Medulla oblongata (tissue), 1 donor: ENCODE measurements at regions not wholly inside any gene's neighbourhood (a gene's known extent, or its start where the extent isn't known, plus 50 kb on each side); places are given as distances from the start of the nearest gene placed in this dataset.
A peak's percentile ranks its signal among the peaks of the same experiment; 100 is the strongest.

Experiments
- DNase-seq: peaks from one replicate; pipeline ENCODE4 v3.0.0-alpha.2; 2015; ENCODE audit errors: extremely low spot score

DNA sequence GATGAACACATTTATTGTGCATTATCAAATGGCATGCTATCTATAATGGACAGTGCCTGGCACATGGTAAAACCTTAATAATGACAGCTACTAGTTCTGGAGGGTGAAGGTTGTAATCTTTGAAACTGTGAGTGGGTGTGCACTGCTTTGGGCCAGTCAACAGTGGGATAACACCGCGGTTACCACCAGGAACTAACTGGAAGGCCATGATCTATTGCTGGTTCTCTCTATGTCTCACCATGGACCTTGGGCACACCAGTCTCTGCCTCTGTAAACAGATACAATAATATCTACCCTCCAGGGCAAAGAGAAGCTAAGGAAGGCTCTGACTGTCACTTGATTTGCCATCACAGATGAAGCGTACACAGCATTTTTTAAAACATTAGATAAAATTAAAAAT lies 198.6 kb upstream of the ESRRG start:
- DNase-seq = no peak

DNA sequence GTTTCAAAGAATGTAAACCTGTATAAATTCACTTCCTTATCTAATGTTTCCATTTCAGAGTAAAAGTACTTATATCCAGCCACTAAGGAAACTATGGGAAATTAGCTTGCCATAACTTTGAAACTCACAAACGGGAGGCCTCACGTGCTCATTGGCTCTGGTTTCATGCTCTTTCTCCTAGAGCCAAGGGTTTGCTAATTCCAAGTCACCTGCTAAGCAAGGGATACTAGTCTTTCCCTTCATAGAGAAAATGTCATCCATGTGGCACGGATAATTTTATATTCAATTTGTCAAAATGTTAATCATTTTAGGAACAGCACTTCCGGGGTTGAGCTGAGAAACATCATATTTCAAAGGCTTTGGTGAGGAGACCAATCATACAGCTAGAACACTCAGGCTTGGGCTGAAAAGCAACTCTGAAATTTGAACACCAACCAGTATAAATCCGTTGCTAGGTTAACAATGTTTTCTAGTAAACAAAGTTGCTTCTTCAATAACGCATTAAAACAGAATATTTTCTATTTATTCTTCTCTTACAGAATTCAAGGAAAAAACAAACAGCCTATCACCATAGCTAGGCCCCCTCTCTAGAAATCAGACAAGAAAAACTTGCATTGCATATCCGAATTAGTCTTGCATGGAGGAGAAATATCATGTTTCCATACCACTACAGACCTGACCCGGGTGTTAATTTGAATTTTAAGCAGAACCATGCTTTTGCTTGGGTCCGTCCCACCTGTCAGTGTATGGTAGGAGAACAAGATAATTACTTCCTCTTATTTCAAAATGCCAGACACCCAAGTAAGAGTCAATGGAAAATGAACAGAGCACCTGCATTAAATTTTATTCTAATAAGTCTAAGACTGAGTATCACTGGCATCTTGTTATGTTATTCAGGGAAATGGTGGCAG lies 196.1 kb upstream of the ESRRG start:
- DNase-seq = no peak

DNA sequence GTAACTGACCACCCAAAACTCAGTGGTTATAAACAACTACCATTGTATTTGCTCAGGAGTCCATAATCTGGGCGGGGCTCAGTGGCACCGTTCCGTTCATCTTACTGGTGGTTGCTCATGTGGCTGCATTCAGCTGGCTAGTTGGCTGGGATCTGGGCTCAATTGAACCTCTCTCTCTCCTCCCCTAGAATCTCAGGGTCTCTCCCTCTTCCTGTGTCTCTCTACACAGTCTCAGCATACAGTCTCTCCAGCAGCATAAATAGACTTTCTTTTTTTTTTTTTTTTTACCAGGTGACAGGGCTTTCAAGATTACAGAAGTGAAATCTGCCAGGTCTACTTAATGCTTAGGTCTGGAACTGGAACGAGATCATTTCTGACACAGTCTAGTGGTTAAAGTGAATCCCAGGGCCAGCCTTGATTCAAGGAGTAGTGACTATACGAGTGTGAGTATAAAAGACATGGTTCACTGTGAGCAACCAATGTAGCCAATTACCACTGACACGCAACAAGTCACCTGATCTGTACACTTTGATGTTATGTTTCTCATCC lies 193.7 kb upstream of the ESRRG start:
- DNase-seq = no peak

DNA sequence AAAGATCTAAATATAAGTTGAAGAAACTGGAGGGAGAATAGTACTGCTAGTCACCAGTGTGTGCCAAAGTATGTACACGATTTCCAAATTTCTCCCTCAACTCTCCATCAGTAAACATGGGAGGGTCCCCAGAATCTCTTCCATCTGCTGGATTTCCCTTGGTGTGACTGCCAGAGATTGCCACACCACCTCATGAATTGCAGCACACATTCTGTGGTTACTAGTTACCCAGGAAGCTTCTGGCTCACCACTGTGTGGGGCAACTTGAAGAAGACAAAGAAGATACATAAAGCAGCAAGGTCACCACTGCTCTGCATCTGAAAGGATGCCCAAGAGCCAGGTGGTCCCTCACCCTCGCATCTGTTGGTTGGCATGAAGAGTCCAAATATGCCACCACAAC lies 191.7 kb upstream of the ESRRG start:
- DNase-seq = no peak

DNA sequence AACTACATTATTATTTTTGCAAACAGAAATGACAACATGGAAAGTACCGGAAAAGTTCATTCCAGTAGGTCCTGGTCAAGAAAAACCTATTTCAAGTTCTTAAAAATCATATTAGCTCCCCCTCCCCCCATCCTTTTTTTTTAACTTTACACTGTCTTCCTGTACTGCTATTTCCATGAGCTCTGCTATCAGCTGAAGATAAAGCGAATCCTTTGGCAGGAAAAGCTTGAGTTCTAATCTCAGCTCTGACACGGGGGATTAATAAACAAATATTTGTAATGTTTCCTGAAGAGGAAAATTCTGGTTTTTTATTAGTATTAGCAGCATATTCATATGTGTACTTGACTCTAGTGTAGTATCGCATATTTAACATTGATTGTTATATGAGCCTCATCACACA lies 190.7 kb upstream of the ESRRG start:
- DNase-seq = no peak

DNA sequence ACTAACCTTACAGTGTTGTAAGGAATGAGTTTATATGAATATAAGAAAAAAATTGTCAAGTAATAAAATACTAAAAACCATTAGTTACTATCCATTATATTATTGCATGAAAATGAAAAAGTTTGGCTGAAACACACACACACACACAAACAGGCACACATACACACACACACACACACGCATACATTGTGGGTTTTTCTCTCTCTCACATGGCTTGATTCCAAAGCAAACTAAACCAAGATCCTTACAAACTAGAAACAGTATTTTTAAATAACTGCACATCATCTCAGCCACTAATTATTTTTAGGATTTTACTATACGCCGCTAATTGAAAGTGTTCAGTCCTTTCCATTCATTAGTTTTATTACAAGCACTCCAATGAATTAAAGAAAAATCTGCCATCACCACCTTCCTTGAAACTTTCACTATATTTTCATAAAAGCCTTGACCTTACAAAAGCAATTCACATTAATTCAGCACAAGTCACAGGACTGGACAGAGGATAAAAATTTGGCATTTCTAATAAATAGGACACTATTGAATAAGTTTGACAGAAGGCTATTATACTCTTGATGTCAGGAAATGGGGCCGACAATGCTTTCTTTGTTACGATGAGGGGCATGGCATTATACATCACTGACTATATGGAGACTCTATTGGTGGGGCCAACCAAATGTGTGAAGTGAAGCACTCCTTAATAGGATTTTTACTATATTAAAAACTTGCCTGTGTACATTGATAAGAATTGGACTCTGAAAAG lies 187.0 kb upstream of the ESRRG start:
- peak; percentile 82 for DNase-seq

DNA sequence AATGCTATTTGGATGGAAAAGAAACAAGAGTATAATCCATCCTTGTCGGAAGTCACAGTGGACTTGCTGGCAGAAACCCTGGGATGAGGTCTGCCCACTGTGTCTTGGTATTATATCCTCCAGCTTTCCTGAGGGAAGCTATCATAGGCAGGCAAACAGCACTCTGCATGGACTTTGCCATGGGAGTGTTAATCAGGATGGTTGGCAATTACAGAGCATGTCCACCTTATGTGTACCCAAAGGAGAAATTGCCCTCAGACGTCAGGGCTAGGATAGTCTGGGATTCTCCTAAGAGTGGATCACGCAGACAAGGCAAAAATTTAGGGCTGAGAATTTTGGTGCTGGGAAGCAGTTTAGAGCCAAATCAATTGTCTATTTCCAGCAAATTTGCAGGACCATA lies 184.9 kb upstream of the ESRRG start:
- DNase-seq = no peak

DNA sequence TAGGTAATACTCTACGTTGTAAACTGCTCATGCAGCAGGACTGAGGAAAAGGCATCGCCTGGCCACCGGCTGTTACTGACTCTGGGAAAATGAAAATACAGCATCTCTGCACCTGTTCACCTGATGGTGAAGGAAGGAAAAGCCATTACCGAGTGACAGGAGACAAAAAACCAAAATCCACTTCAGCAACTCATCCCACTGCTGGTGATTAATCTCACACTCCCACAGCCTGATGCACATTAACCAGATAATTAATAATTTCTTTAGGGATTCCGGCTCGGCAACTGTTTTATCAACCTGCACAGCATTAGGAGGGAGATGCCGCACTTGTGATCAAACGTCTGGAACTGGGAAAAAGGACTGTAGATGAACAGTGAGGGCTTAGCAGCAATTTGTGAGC lies 183.9 kb upstream of the ESRRG start:
- DNase-seq = no peak

DNA sequence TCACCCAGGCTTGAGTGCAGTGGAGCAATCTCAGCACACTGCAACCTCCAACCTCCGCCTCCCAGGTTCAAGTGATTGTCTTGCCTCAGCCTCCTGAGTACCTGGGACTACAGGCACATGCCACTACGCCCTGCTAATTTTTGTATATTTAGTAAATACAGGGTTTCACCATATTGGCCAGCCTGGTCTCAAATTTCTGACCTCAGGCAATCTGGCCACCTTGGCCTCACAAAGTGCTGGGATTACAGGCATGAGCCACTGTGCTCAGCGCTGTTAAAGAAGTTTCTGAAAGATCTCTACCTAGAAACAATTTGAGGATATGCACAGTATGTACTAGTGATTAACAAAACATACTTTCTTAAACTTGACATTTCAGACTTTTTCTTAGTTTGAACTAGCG lies 182.6 kb upstream of the ESRRG start:
- DNase-seq = no peak

DNA sequence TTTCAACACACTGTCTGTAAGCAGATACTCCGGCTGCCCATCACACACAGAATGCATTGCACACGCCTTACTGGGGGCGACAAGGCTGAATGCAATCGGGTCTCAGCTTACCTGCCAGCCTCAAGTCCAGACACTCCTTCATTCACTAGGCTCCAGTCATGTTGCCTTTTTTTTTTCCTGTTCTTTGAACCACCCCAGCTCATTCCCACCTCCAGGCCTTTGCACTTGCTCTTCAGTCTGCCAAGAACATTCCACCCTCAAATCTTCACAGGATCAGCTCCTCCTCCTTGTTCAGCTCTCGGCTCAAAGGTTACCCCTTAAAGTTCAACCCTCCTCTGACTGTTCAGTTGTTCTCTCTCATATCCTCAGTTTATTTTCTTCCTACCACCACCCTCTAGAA lies 181.9 kb upstream of the ESRRG start:
- no peak for DNase-seq

DNA sequence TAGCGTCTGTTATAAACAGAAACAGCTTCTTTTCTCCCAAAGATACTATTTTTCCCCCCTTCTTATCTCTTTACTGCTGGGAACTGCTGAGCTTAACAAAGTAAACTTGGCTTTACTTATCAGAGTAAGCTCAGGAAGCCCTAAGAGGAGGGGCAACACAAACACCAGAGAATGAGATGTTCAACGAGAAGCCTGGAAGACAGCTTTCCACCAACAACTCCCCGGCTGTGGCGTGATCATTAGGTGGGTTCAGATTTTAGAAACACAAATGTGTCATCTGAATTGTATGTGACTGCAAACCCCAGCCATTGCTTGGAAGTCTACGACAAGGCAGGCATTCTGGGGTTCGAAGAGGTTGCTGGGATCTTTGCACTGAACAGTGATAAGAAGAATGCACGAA lies 181.2 kb upstream of the ESRRG start:
- DNase-seq = no peak

DNA sequence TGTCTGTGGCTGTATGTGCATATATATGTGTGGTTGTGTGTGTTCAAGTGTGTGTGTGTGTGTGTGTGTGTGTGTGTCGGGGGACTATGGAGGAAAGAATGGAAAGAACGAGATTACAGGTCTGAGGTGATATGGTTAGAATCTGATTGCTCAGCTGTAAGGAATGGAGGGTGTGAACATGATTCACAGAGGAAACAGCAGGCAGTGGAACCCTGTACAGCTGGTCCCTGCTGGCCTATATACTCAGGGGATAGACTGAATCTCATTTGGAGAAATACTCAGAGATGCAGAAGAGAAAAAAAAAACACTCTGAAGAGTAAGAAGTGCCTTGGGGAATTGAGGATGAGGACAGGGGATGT lies 180.1 kb upstream of the ESRRG start:
- DNase-seq = no peak

DNA sequence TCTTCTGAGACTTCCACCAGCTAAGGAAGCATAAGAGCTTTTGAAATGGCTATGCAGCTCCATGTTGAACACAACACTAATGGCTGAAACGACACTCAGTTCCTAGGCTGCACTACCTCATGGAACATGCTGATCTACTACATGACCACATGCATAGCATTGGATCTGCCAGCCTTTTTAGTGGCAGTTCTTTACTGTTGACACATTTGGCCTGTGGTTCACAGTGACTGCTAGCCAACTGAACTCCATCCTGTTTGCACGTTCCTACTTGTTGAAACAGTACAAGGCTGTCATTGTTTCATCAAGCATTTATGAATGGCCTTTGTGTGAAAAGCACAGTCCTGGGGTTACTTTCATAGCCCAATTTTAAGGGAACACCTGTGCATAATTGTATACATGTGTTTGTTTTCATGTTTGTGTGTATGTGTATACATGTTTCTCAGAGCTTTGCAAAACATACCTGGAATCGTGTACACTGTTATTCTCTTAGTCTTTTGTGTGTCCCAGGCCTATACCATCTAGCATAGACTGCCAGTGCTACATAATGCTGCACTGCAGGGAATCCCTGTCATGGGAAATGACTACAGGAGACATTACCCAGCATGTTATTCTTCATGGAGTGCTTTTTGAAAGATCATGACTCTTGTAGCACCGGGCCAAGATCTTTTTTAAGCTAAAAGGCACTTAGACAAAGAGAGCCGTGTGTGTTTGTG lies 179.6 kb upstream of the ESRRG start:
- peak; percentile 55 for DNase-seq

DNA sequence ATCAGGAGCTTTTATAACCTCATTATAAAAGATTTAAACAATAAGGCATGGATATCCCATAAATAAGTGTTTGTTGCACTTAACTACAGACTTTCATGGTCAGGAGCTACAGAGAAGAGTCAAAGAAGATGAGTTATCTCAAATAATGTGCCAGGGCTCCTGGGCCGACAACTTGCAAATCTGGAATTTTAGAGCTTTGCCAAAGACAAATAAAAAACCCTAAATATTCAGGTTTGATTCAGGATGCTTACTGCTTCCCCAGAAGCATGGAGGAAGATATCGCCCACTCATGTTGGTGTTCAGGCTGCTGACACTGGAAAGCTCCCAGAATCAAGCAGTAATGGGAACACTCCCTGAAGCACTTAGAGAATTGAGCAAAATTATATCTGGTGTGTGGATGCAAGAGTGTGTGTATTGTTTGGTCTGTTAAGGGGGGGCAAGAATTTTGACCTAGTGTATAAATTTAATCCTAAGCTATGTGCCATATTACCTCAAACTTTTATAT lies 176.9 kb upstream of the ESRRG start:
- DNase-seq = no peak

DNA sequence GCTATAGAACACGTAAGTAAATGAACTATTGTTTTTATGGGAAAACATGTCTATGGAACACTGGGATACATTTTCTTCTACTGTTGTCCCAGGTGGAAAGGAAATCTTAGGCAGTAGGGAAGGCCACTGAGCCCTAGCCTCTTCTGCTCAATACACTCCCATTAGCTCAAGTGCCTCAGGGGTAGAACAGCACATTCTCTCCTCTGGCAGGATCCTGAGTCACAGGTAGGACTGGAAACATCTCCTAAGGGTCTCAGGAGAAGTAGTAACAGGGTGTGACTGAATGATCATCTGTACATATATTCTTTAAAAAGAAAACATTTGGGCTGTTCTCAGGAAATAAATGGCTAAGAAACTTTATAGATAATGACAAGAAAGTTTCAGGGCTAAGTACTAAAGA lies 175.6 kb upstream of the ESRRG start:
- no peak for DNase-seq

DNA sequence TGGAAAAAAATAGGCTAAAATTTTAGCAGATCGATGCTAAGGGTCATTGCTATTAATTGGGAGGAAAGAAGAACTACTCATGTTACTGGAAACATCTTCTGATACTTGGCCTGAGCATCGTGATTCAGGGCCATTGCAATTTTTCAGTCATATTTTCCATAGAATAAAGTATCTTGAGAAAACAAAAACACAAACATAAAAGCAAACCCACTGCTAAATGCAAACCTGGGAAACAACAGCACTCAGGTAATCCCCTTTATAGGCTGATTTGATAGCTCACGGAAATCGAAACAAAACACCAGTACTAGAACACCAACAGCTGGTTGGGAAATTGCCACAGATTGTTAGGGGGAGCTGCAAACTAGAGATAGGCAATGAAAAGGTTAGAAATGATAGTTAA lies 172.9 kb upstream of the ESRRG start:
- no peak for DNase-seq

DNA sequence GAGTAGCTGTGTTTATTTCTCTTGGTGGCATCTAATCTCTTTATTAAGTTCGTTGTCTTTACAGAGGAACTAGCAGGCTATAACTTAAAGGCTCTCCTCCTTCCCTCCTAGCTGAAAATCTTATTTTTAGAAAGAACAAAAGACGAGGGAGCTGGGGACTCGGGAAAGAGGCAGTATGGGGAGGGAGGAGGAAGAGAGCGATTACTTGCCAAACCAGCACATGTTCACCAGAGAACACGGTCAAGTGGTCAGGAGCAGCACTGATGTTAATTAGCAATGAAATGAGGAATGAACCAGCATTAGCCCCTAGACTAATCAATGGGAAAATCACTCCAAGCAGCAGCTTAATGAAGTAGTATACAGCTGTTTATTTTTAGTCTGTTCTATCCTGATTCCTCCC lies 171.3 kb upstream of the ESRRG start:
- no peak for DNase-seq

DNA sequence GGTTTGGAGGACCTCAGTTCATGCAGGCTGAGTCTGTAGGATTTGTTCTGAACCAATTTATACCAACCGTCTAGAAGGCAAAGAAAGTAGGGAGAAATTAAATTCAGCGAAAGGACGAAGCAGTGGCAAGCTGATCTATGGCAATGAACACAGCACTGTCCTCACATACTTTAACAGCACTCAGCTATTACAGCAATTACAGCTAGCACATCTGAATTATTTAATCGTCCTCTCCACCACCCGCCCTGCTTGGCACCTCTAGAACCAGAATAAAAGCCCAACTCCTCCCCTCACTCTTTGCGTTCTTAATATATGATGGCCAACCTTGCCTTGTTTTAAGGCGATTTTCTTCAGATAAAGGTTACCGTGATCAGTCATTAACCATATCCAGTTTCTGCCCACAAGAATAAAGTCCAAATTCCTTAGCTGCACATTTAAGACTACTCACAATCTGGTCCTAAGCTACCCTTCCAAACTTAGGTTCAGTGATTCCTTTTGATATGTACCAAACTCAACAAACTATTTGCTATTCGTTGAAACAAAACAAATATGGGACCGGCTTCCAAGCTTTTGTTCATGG lies 169.4 kb upstream of the ESRRG start:
- no peak for DNase-seq

DNA sequence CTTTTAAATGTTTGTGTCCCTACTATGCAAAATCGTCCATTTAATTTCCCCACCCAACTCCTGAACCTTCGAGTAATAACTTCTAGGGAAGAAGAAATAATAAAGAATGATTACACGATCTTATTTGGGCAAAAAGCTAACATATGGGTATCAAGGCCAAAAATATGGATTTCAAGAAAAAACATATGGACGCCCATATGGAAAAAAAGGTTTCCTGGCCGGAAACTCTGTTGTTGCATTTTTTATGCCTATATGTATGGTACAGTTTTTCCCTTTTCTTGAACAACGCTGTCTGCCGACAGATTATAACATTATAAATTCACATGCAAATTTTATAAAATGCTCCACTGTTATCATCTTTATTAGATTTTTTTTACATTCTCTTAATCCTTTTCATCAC lies 167.6 kb upstream of the ESRRG start:
- DNase-seq = no peak

DNA sequence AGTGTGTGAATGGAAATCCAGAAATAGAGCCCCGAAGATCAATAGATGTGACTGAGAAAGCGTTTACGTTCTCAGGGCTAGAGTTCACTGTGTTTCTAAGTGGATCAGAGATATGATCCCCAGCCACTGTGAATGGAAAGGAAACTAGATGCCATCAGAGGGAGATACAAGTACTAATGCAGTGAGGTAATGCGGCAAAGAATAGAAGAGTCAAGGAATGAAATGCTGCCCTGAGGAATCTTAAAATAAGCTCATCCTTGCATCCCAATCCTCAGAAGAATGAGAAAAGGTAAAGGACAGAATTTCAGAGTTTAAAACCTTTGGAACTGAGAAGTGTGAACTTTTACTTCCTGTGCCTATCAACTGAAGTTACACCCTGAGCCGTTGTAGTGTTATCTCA lies 165.5 kb upstream of the ESRRG start:
- DNase-seq = no peak

DNA sequence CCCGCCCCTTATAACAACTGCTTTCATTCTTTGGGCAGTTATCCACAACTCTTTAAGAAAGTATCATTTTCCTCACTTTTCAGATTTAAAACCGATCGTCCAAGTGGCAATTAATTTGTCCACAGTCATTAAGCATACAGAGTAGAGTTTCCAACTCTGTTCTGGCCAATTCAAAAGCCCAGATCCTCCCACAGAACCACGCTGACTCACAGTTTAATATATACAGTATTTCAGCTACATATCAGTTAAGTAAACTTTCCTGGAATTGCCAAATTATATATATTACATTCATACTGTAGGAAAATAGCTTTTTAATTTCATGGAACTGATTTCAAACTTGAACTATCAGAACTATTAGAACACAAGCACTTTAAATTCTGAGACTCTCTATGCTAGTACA lies 163.8 kb upstream of the ESRRG start:
- no peak for DNase-seq
